IMR-90 (cell line): ENCODE measurements at regions not wholly inside any gene's neighbourhood (a gene's known extent, or its start where the extent isn't known, plus 50 kb on each side); places are given as distances from the start of the nearest gene placed in this dataset.

Experiments
- ATAC-seq: fragments of 200-7000 bp; cut with Tn5 transposase; 2 replicates; pipeline ENCODE4 v1.9.1; 2020; ENCODE audit warnings: low read depth, mild to moderate bottlenecking, moderate library complexity
- BruUV-seq: library from RNA; stranded (reverse); fragments of 400-500 nt; replicated peaks from 2 replicates; lab custom pipeline; 2021; lab: Mats Ljungman, UMichigan
- CTCF ChIA-PET: fragments of 300-600 bp; formaldehyde crosslinking; extraction: SDS; loops from one replicate; lab custom pipeline; 2021; ENCODE audit warnings: antibody characterized with exemption; lab: Yijun Ruan, JAX
- POLR2A ChIA-PET: fragments of 300-600 bp; sonication (Branson Sonifier 250); formaldehyde crosslinking; loops from one replicate; lab custom pipeline; 2022; ENCODE audit warnings: antibody characterized with exemption; ENCODE audit not compliant: unreplicated experiment; lab: Charles Lee
- DNase-seq: peaks from one replicate; pipeline ENCODE4 v3.0.0; 2013
- H2AFZ ChIP-seq: replicated peaks from 2 replicates; pipeline ENCODE3; 2013; ENCODE audit warnings: low read length, mild to moderate bottlenecking; ENCODE audit not compliant: poor library complexity
- H2AK5ac ChIP-seq: 2 replicates; pipeline ENCODE4 v1.6.1; 2013; ENCODE audit warnings: low read depth, low read length, inconsistent platforms
- H2AK9ac ChIP-seq: replicated peaks from 2 replicates; pipeline ENCODE3; 2013; ENCODE audit warnings: mild to moderate bottlenecking, low read depth, low read length, moderate library complexity; ENCODE audit not compliant: poor library complexity
- H2BK120ac ChIP-seq: 2 replicates; pipeline ENCODE4 v1.6.1; 2013; ENCODE audit warnings: low read depth, low read length, inconsistent platforms
- H2BK15ac ChIP-seq: 3 replicates; pipeline ENCODE4 v1.6.1; 2013; ENCODE audit warnings: low read depth, low read length, inconsistent platforms
- H2BK20ac ChIP-seq: 2 replicates; pipeline ENCODE4 v1.6.1; 2013; ENCODE audit warnings: low read depth, mild to moderate bottlenecking, inconsistent platforms, low read length, moderate library complexity
- H2BK5ac ChIP-seq: 2 replicates; pipeline ENCODE4 v1.6.1; 2013; ENCODE audit warnings: mild to moderate bottlenecking, low read depth, low read length, inconsistent platforms; ENCODE audit not compliant: poor library complexity, severe bottlenecking
- H3K14ac ChIP-seq: replicated peaks from 2 replicates; pipeline ENCODE4 v1.6.1; 2013; ENCODE audit warnings: low read depth, low read length, inconsistent platforms
- H3K18ac ChIP-seq: 2 replicates; pipeline ENCODE4 v1.6.1; 2013; ENCODE audit warnings: low read depth, low read length, control low read depth
- H3K23ac ChIP-seq: 2 replicates; pipeline ENCODE4 v1.6.1; 2013; ENCODE audit warnings: low read depth, low read length, inconsistent platforms
- H3K27ac ChIP-seq: 2 replicates; pipeline ENCODE4 v1.5.1; 2013; ENCODE audit warnings: mild to moderate bottlenecking, control low read depth, low read length; ENCODE audit not compliant: insufficient read depth
- H3K27me3 ChIP-seq: 2 replicates; pipeline ENCODE4 v1.6.1; 2013; ENCODE audit warnings: low read length; ENCODE audit not compliant: control insufficient read depth, insufficient read depth
- H3K36me3 ChIP-seq: 2 replicates; pipeline ENCODE4 v1.6.1; 2013; ENCODE audit warnings: low read length, mixed read lengths; ENCODE audit not compliant: control insufficient read depth, insufficient read depth
- H3K4ac ChIP-seq: 2 replicates; pipeline ENCODE4 v1.6.1; 2013; ENCODE audit warnings: low read depth, low read length, inconsistent platforms
- H3K4me1 ChIP-seq: 2 replicates; pipeline ENCODE4 v1.6.1; 2013; ENCODE audit warnings: low read length, mixed read lengths; ENCODE audit not compliant: control insufficient read depth, insufficient read depth
- H3K4me2 ChIP-seq: 2 replicates; pipeline ENCODE4 v1.6.1; 2013; ENCODE audit warnings: low read depth, mild to moderate bottlenecking, control low read depth, low read length, moderate library complexity
- H3K4me3 ChIP-seq: 2 replicates; pipeline ENCODE4 v1.5.1; 2013; ENCODE audit warnings: low read depth, mild to moderate bottlenecking, control low read depth, low read length, moderate library complexity; ENCODE audit not compliant: insufficient read depth
- H3K56ac ChIP-seq: 2 replicates; pipeline ENCODE4 v1.6.1; 2013; ENCODE audit warnings: low read length, inconsistent platforms; ENCODE audit not compliant: insufficient read depth; ENCODE audit errors: extremely low read depth
- H3K79me1 ChIP-seq, 2 experiments: 2 replicates each; pipeline ENCODE4 v1.6.1; 2013; ENCODE audit warnings: low read length in 2 of 2, inconsistent platforms in 1 of 2, low read depth in 1 of 2
- H3K9ac ChIP-seq: 2 replicates; pipeline ENCODE4 v1.6.1; 2013; ENCODE audit warnings: low read depth, low read length, control low read depth
- H3K9me1 ChIP-seq: 2 replicates; pipeline ENCODE4 v1.6.1; 2013; ENCODE audit warnings: low read length, inconsistent platforms; ENCODE audit not compliant: insufficient read depth
- H3K9me3 ChIP-seq: 2 replicates; pipeline ENCODE4 v1.6.1; 2013; ENCODE audit warnings: low read length; ENCODE audit not compliant: control insufficient read depth, insufficient read depth
- H4K20me1 ChIP-seq: 2 replicates; pipeline ENCODE4 v1.6.1; 2013; ENCODE audit warnings: low read length, inconsistent platforms; ENCODE audit not compliant: insufficient read depth
- H4K5ac ChIP-seq: 2 replicates; pipeline ENCODE4 v1.6.1; 2013; ENCODE audit warnings: mild to moderate bottlenecking, low read depth, low read length, control low read depth
- H4K8ac ChIP-seq, 2 experiments: 2 replicates each; pipeline ENCODE4 v1.6.1; 2013; ENCODE audit warnings: low read depth in 2 of 2, low read length in 2 of 2, control low read depth in 1 of 2, inconsistent platforms in 1 of 2
- H4K91ac ChIP-seq: 2 replicates; pipeline ENCODE4 v1.6.1; 2013; ENCODE audit warnings: low read depth, low read length, inconsistent platforms; ENCODE audit not compliant: insufficient read depth
- BHLHE40 ChIP-seq: fragments of 150-350 bp; IDR thresholded peaks from 2 replicates; pipeline ENCODE4 v1.6.1; 2016; ENCODE audit warnings: mild to moderate bottlenecking, low read depth, low read length
- MXI1 ChIP-seq: IDR thresholded peaks from 2 replicates; pipeline ENCODE4 v1.6.1; 2012; ENCODE audit warnings: low read depth, mild to moderate bottlenecking, low read length, moderate library complexity, borderline replicate concordance
- POLR2A ChIP-seq: IDR thresholded peaks from 2 replicates; pipeline ENCODE4 v1.6.1; 2012; ENCODE audit warnings: mild to moderate bottlenecking, low read depth, low read length
- RAD21 ChIP-seq: IDR thresholded peaks from 2 replicates; pipeline ENCODE4 v1.6.1; 2012; ENCODE audit warnings: low read length, improper control_type of control experiment
- WGBS, 2 experiments: methylation state at CpG; one replicate each; pipeline versions ENCODE4 v1.1.5 to v1.1.7; 2013; ENCODE audit warnings: missing lambda C conversion rate in 2 of 2; ENCODE audit not compliant: insufficient read length in 1 of 2; ENCODE audit errors: extremely low coverage in 2 of 2; 5-methylcytosine and 5-hydroxymethylcytosine counted together
- dilution Hi-C: fragments of 300-500 bp; cut with HindIII; formaldehyde crosslinking; loops from one replicate; pipeline ENCODE4 v1.14.3; 2018; ENCODE audit warnings: low sequenced_read_pairs; ENCODE audit not compliant: unreplicated experiment
- in situ Hi-C: fragments of 300-500 bp; cut with MboI; formaldehyde crosslinking; loops from 3 replicates; pipeline ENCODE4 v1.14.3; 2019; ENCODE audit warnings: low sequenced_read_pairs, inconsistent platforms, mixed read lengths
- intact Hi-C: fragments of 100-400 bp; cut with micrococcal nuclease; formaldehyde crosslinking; loops from 2 replicates; pipeline ENCODE4 v1.10.0; 2022
- TF ChIP-seq, protein P1 (sequence below): fragments of 150-350 bp; IDR thresholded peaks from 2 replicates; pipeline ENCODE4 v1.6.1; 2016; ENCODE audit warnings: low read depth, mild to moderate bottlenecking, low read length, moderate library complexity, borderline replicate concordance
- TF ChIP-seq, protein P2 (sequence below): conservative IDR thresholded peaks from 2 replicates; pipeline ENCODE4 v1.5.1; 2012; ENCODE audit warnings: mild to moderate bottlenecking, low read depth, low read length, improper control_type of control experiment

- Histone ChIP-seq H3K27ac (no peak overlapping the region), H2BK5ac (no peak overlapping the region), H2BK15ac (no peak overlapping the region), H3K9me3 (no peaks in the 10 kb centered on the region), H3K4me2 (no peak overlapping the region), H3K14ac (no peak overlapping the region), H3K27me3 (peaks cover 1% of the 10 kb centered on the region; the same call in 1 of the 2 replicates), H2AK9ac (no peak overlapping the region), H3K36me3 (no peaks in the 10 kb centered on the region), H2BK120ac (no peak overlapping the region), H3K18ac (no peak overlapping the region), H3K4me3 (no peak overlapping the region), H2BK20ac (no peak overlapping the region), H3K56ac (no peak overlapping the region), H2AK5ac (no peak overlapping the region), H4K91ac (no peak overlapping the region), H3K23ac (no peak overlapping the region), H4K8ac (no peak overlapping the region), H3K9ac (no peak overlapping the region), H2AFZ (no peak overlapping the region), H3K4me1 (no peaks in the 10 kb centered on the region), H4K20me1 (no peaks in the 10 kb centered on the region), H3K9me1 (no peaks in the 10 kb centered on the region), H4K5ac (no peak overlapping the region), H3K79me1 (no peaks in the 10 kb centered on the region), H3K4ac (no peak overlapping the region)
- DNase-seq (no peak), ATAC-seq (no peak)
- POLR2A ChIA-PET: no interaction called here
- in situ Hi-C loops: no loop called here
- intact Hi-C loops: no loop called here
- TF ChIP-seq MXI1: no peak
- TF ChIP-seq POLR2A: no peak
- TF ChIP-seq, protein P1, sequence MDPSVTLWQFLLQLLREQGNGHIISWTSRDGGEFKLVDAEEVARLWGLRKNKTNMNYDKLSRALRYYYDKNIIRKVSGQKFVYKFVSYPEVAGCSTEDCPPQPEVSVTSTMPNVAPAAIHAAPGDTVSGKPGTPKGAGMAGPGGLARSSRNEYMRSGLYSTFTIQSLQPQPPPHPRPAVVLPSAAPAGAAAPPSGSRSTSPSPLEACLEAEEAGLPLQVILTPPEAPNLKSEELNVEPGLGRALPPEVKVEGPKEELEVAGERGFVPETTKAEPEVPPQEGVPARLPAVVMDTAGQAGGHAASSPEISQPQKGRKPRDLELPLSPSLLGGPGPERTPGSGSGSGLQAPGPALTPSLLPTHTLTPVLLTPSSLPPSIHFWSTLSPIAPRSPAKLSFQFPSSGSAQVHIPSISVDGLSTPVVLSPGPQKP: no peak
- no peak for TF ChIP-seq BHLHE40
- TF ChIP-seq, protein P2, sequence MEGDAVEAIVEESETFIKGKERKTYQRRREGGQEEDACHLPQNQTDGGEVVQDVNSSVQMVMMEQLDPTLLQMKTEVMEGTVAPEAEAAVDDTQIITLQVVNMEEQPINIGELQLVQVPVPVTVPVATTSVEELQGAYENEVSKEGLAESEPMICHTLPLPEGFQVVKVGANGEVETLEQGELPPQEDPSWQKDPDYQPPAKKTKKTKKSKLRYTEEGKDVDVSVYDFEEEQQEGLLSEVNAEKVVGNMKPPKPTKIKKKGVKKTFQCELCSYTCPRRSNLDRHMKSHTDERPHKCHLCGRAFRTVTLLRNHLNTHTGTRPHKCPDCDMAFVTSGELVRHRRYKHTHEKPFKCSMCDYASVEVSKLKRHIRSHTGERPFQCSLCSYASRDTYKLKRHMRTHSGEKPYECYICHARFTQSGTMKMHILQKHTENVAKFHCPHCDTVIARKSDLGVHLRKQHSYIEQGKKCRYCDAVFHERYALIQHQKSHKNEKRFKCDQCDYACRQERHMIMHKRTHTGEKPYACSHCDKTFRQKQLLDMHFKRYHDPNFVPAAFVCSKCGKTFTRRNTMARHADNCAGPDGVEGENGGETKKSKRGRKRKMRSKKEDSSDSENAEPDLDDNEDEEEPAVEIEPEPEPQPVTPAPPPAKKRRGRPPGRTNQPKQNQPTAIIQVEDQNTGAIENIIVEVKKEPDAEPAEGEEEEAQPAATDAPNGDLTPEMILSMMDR: no peak
- no peak for TF ChIP-seq RAD21
- no CpG with 5 or more reads among the region's 1 CpG for whole genome bisulfite sequencing, 2 experiments
- dilution Hi-C loops: no loop called here
- no TSS peak for BruUV-seq
- CTCF ChIA-PET: no interaction called here
Observed at GRCh38 chr2:177063331-177063730, 149.3 kb upstream of the HNRNPA3 start.
